GM19324 (cell line): ENCODE measurements at regions not wholly inside any gene's neighbourhood (a gene's known extent, or its start where the extent isn't known, plus 50 kb on each side); places are given as distances from the start of the nearest gene placed in this dataset.
"Not testable (repeated sequence)": the region's sequence is repeated elsewhere in the genome, so short reads cannot be mapped to it uniquely, and the experiment has no call there.

Experiments used
- ATAC-seq: cut with Tn5 transposase; IDR thresholded peaks from one replicate; pipeline ENCODE4 v1.9.1; 2021; ENCODE audit warnings: mild to moderate bottlenecking, moderate library complexity; ENCODE audit not compliant: unreplicated experiment, low FRiP score

- ATAC-seq: no peak
Observed at GRCh38 chr12:84091651-84092050, 820.9 kb downstream of the SLC6A15 start.

DNA sequence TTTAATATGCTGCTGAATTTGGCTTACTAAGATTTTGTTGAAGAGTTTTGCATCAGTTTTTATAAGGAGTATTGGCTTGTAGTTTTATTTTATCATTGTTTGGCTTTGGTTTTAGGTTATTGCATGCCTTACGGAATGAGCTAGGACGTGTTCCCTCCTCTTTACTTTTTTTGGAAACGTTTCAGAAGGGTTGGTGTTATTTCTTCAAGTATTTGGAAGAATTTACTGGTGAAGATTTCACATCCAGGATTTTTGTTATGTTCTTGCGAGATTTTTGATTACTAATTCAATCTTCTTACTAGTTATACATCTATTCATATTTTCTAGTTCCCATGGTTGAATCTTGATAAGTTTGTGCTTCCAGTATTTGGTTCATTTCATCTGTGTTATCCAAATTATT lies 823.2 kb downstream of the SLC6A15 start:
- ATAC-seq: no peak

GRCh38 chr12:84085046-84085445 lies 827.6 kb downstream of the SLC6A15 start:
- ATAC-seq: no peak

- no peak for ATAC-seq
Observed at GRCh38 chr12:84079626-84080025, 833.0 kb downstream of the SLC6A15 start.

- no peak for ATAC-seq
Observed at GRCh38 chr12:84077679-84078078, 834.9 kb downstream of the SLC6A15 start.

- no peak for ATAC-seq
Observed at GRCh38 chr12:84075991-84076390, 836.6 kb downstream of the SLC6A15 start.

GRCh38 chr12:84073401-84073800 lies 839.2 kb downstream of the SLC6A15 start:
- no peak for ATAC-seq

DNA sequence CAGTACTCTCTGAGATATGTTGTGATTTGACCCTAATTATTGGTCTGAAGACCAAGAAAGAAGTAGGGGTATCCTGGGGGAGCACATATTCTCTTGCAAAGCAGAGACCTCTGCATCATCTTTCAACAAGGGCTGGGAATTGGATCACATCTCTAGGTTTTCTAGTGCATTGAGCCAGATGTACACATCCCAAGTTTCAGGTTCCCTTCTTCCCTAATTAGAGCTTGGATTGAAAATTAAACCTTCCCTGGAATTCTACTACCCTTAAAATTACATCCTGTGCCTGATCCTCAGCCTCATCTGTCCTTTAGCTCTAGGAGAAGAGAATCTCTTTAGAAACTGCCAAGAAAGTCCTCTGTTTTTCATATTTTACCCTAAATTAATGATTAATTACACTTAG lies 839.6 kb downstream of the SLC6A15 start:
- ATAC-seq: no peak

DNA sequence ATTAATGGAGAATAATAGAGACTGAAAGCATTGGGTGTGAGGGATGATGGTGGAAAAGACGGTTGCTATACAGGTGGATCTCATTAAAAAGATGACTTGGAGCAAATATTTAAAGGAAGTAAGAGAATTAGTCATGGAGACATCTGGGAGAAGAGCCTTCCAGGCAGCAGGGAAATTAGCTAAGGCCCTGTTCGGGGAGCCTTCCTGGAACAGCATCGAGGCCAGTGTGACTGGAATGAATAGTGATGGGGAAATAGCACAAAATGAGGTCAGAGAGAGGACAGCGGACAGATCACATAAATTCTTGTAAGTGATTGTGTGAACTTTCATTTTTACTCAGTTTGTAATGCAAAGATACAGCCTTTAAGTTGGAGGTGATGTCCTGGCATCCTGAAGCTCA lies 842.3 kb downstream of the SLC6A15 start:
- no peak for ATAC-seq

GRCh38 chr12:84069699-84070098 lies 842.9 kb downstream of the SLC6A15 start:
- no peak for ATAC-seq

GRCh38 chr12:84069198-84069597 lies 843.4 kb downstream of the SLC6A15 start:
- no peak for ATAC-seq

DNA sequence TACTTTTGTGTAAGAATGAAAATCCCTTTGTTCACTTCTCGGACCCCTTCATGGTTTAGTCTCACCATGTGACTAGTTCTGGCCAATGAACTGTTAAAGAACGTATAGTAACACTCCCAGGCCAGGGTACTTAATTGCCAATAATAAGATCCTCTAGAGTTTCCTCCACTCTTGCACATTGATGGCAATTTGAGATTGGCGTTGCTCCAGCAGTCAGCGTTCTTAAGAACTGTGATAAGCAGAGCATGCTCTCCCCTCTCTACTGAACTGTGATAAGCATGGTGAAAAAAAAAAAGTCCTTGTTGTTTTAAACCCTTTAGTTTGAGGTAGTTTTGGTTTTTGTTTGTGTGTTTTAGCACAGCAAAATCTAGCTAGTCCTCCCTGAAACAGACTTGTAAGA lies 854.5 kb downstream of the SLC6A15 start:
- no peak for ATAC-seq

DNA sequence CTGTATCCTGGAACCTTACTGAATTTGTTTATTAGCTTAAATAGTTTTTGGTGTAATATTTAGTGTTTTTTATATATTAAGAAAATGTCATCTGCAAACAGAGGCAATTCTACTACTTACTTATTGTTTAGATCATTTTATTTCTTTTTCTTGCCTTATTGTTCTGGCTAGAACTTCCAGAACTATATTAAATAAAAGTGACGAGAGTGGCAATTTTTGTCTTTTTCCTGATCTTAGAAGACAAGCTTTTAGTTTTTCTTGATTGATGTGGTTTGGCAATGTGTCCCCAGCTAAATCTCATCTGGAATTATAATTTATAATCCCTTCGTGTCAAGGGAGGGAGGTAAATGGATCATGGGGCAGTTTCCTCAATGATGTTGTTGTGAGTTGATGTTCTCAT lies 857.8 kb downstream of the SLC6A15 start:
- no peak for ATAC-seq

DNA sequence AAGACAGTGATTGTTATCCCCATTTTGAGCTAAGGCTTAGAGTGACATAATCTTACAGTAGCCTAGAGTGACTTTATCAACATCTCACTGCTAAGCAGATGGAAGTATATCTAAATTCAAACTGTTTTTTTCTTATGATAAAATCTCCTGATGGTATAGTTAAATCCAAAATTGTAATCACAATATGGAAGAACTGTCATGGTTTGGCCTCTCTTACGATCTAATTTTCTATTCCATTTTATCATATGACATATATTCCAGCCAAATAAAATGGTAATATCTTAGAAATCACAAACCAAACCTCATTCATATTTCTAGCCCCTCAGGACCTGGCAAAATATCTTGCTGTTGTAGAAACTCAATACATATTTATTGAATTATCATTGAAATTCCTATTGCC lies 864.7 kb downstream of the SLC6A15 start:
- no peak for ATAC-seq

GRCh38 chr12:84046859-84047258 lies 865.7 kb downstream of the SLC6A15 start:
- ATAC-seq: no peak

- ATAC-seq: no peak
Observed at GRCh38 chr12:84043355-84043754, 869.2 kb downstream of the SLC6A15 start.

GRCh38 chr12:84038242-84038641 lies 874.4 kb downstream of the SLC6A15 start:
- no peak for ATAC-seq

DNA sequence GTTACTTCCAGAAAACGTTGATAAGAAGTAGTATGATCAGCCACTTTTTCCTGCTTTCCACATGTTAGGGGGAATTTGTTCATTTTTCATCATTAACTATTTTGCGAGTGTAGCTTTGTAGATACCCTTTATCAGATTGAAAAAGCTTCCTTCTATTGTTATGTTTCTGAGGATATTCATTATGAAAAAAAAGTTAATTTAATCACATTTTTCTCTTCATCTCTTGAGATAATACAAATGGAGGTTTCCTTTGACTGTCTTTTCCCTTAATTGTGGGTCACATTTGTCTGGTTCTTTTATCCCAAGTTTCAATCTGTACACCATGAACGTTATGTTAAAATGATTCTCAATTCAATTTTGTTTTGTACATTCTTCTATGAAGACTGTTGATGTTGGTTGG lies 875.7 kb downstream of the SLC6A15 start:
- ATAC-seq: no peak

DNA sequence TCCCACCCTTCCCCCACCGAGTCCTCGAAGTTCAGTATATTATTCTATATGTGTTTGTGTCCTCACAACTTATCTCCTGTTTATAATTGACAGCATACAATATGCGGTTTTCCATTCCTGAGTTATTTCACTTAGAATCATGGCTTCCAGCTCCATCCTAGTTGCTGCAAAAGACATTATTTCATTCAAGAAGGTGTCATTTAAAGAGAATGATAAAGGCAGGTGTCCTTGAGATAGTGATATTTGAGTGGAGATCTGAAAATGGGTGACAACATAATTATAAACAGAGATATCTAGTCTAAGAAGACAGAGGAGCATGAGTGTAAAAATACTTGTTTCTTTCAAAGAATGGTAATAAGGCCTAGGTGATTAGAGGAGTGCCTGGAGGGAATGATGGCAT lies 876.8 kb downstream of the SLC6A15 start:
- no peak for ATAC-seq

- no peak for ATAC-seq
Observed at GRCh38 chr12:84034871-84035270, 877.7 kb downstream of the SLC6A15 start.

DNA sequence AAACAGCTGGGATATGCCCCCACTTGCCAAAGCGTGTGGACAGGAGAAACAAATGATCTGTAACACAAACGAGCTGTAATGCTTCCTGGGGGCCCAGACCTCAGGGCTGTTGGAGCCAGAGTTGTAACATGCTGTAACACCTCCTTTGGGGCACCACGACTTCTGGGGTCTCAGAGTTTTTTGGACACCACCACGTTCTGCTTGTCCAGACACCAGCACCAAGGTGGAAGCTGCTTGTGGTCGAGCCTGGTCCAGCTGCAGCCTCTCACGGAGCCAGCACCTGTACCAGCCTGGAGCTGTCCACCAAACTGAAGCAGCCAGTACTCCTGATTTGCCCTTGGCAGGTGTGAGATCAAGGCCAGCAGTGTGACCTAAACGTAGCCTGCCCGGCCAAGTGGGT lies 879.4 kb downstream of the SLC6A15 start:
- ATAC-seq: no peak

DNA sequence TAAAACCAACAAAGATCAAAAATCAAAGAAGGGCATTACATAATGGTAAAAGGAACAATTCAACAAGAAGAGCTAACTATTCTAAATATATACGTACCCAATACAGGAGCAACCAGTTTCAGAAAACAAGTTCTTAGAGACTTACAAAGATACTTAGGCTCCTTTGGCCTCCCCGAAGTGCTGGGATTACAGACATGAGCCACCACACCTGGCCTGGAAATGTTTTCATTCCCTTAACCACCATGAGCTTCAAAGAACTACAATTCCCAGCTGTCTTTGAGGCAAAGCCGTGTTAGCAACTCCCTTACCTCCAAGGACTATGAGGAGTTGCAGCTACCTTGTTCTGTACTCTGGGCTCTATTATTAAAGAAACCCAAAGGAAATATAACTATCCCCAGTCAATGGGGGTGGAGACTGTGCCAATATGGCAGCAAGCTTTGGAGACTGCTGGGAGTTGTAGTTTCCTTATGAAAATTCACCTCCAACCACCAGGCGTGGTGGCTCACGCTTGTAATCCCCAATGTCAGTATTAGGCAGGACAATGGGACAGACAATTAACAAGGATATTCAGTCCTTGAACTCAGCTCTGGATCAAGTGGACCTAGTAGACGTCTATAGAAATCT lies 893.9 kb downstream of the SLC6A15 start:
- ATAC-seq: not testable (repeated sequence)

DNA sequence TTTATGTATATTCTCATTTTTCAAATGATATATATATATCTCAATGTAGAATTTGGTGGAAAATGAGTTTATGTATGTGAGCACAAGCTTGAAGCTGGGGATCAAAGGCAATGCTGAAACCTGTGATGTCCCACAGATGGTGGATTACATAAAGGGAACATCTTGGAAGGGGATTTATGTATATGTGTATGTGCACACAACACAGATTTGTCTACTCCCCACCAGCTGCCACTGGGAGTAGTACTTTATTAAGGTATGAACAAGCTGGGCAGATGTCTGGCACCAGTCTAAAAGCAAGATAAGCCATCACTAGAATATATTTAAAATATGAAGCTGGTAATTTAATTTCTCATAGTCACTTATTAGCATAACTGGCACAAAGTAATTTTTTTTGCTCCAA lies 895.6 kb downstream of the SLC6A15 start:
- ATAC-seq: no peak
